Nucleus accumbens (tissue), 56 donors: ENCODE measurements at regions not wholly inside any gene's neighbourhood (a gene's known extent, or its start where the extent isn't known, plus 50 kb on each side); places are given as distances from the start of the nearest gene placed in this dataset.

Experiments
- DNase-seq, 56 donors: peaks; one replicate each; lab custom pipeline; 2025; lab: John Stamatoyannopoulos, UW

GRCh38 chr17:65279456-65279855, 142.3 kb downstream of the RGS9 start:
- no peak for DNase-seq

GRCh38 chr17:65278820-65279184, 141.6 kb downstream of the RGS9 start:
- no peak for DNase-seq

GRCh38 chr17:65278050-65278819, 141.1 kb downstream of the RGS9 start:
- DNase-seq, result peak in 8 of 56 donors; percentile 1 to 35 (median 4)

GRCh38 chr17:65277576-65277975, 140.4 kb downstream of the RGS9 start:
- no peak for DNase-seq
